ENCODE measurements at regions not wholly inside any gene's neighbourhood (a gene's known extent, or its start where the extent isn't known, plus 50 kb on each side); places are given as distances from the start of the nearest gene placed in this dataset.

GRCh38 chr7:18356191-18356645, 139.3 kb upstream of the HDAC9 start:
- no peaks in the 10 kb centered on the region for H3K27me3 ChIP-seq
- H3K27ac ChIP-seq = no peak overlapping the region
- no peaks in the 10 kb centered on the region for H3K9me3 ChIP-seq (replicated peaks in 1 of 3)
- intact Hi-C loops (cut with DNase I) = loop anchor here (10.0 kb wide), 2 partner anchors 219 to 309 kb away; no protein-coding TSS in a partner anchor
- H3K4me1 ChIP-seq (replicated peaks in 1 of 2) = peaks cover 0 to 6% of the 10 kb centered on the region in 2 donors
- peak overlapping the region in 1 of 4 donors; percentile 6 for H3K4me3 ChIP-seq
- 2 to 5% (median 2%) methylated on average over 5 of the region's 5 CpGs for WGBS, 4 donors
- DNase-seq = no peak
- H3K36me3 ChIP-seq (replicated peaks in 1 of 2) = no peaks in the 10 kb centered on the region
- TF ChIP-seq POLR2A (IDR thresholded peaks at IDR 0.05) (no peak), CTCF (IDR thresholded peaks at IDR 0.05) (peak; percentile 31 to 74 (median 53))

GRCh38 chr7:18357691-18358090, 137.9 kb upstream of the HDAC9 start:
- Histone ChIP-seq H3K4me1 (replicated peaks in 1 of 2) (peaks cover 0 to 6% of the 10 kb centered on the region in 2 donors), H3K27me3 (no peaks in the 10 kb centered on the region), H3K9me3 (replicated peaks in 1 of 3) (no peaks in the 10 kb centered on the region), H3K27ac (no peak overlapping the region), H3K36me3 (replicated peaks in 1 of 2) (no peaks in the 10 kb centered on the region), H3K4me3 (no peak overlapping the region)
- intact Hi-C loops (cut with DNase I) = loop anchor here (10.0 kb wide), 2 partner anchors 217 to 307 kb away; no protein-coding TSS in a partner anchor
- TF ChIP-seq POLR2A (IDR thresholded peaks at IDR 0.05) (no peak), CTCF (IDR thresholded peaks at IDR 0.05) (peak in 1 of 6 experiments; percentile 13)
- WGBS, 4 donors = 80 to 94% (median 92%) methylated on average over 1 of the region's 1 CpG
- DNase-seq = no peak

GRCh38 chr7:18361756-18362155, 133.8 kb upstream of the HDAC9 start:
- intact Hi-C loops (cut with DNase I) = no loop called here
- Histone ChIP-seq H3K27ac (no peak overlapping the region), H3K36me3 (replicated peaks in 1 of 2) (no peaks in the 10 kb centered on the region), H3K4me1 (replicated peaks in 1 of 2) (no peaks in the 10 kb centered on the region), H3K27me3 (no peaks in the 10 kb centered on the region), H3K9me3 (replicated peaks in 1 of 3) (no peaks in the 10 kb centered on the region), H3K4me3 (no peak overlapping the region)
- TF ChIP-seq POLR2A (IDR thresholded peaks at IDR 0.05) = no peak
- TF ChIP-seq CTCF (IDR thresholded peaks at IDR 0.05) = no peak
- peak in 4 of 7 donors; percentile 10 to 35 (median 16) for DNase-seq
- 40 to 45% (median 45%) methylated on average over 4 of the region's 4 CpGs for whole genome bisulfite sequencing, 4 donors

GRCh38 chr7:18363751-18364380, 131.7 kb upstream of the HDAC9 start:
- no peak for DNase-seq
- Histone ChIP-seq H3K4me1 (replicated peaks in 1 of 2) (no peaks in the 10 kb centered on the region), H3K9me3 (replicated peaks in 1 of 3) (no peaks in the 10 kb centered on the region), H3K27ac (no peak overlapping the region), H3K27me3 (no peaks in the 10 kb centered on the region), H3K36me3 (replicated peaks in 1 of 2) (no peaks in the 10 kb centered on the region), H3K4me3 (no peak overlapping the region)
- intact Hi-C loops (cut with DNase I) = no loop called here
- WGBS, 4 donors = 90 to 97% (median 93%) methylated on average over 4 of the region's 4 CpGs
- TF ChIP-seq POLR2A (IDR thresholded peaks at IDR 0.05) = no peak
- no peak for TF ChIP-seq CTCF (IDR thresholded peaks at IDR 0.05)
